ENCODE measurements at regions not wholly inside any gene's neighbourhood (a gene's known extent, or its start where the extent isn't known, plus 50 kb on each side); places are given as distances from the start of the nearest gene placed in this dataset.

GRCh38 chr21:19246018-19246417, 842.4 kb upstream of the TMPRSS15 start:
- no peaks in the 10 kb centered on the region for H3K27me3 ChIP-seq
- no peak overlapping the region for H3K27ac ChIP-seq
- peaks cover 6% of the 10 kb centered on the region for H3K9me3 ChIP-seq
- no peaks in the 10 kb centered on the region for H3K36me3 ChIP-seq
- no peak overlapping the region for H3K4me3 ChIP-seq
- H3K4me1 ChIP-seq: no peaks in the 10 kb centered on the region
- 94% methylated on average over 20 of the region's 20 CpGs for WGBS
- DNase-seq (ENCODE audit: low spot score in 2 of 2): no peak
- TF ChIP-seq CTCF (IDR thresholded peaks at IDR 0.05) (no peak), POLR2A (IDR thresholded peaks at IDR 0.05) (no peak), POLR2AphosphoS5 (IDR thresholded peaks at IDR 0.05) (no peak)

GRCh38 chr21:19256934-19257660, 853.5 kb upstream of the TMPRSS15 start:
- Histone ChIP-seq H3K36me3 (no peaks in the 10 kb centered on the region), H3K27me3 (no peaks in the 10 kb centered on the region), H3K9me3 (no peaks in the 10 kb centered on the region), H3K4me1 (no peaks in the 10 kb centered on the region), H3K4me3 (no peak overlapping the region), H3K27ac (no peak overlapping the region)
- 59% methylated on average over 4 of the region's 4 CpGs for WGBS
- no peak for DNase-seq (ENCODE audit: low spot score in 2 of 2)
- TF ChIP-seq CTCF (IDR thresholded peaks at IDR 0.05) (no peak), POLR2AphosphoS5 (IDR thresholded peaks at IDR 0.05) (no peak), POLR2A (IDR thresholded peaks at IDR 0.05) (no peak), EP300 (IDR thresholded peaks at IDR 0.05) (no peak)

GRCh38 chr21:19261731-19262376, 858.3 kb upstream of the TMPRSS15 start:
- WGBS: 82% methylated on average over 10 of the region's 10 CpGs

GRCh38 chr21:19266636-19267035, 863.1 kb upstream of the TMPRSS15 start:
- Histone ChIP-seq H3K27ac (no peak overlapping the region), H3K4me3 (no peak overlapping the region), H3K4me1 (no peaks in the 10 kb centered on the region), H3K36me3 (no peaks in the 10 kb centered on the region), H3K9me3 (no peaks in the 10 kb centered on the region), H3K27me3 (no peaks in the 10 kb centered on the region)
- DNase-seq (ENCODE audit: low spot score in 2 of 2): no peak
- WGBS: 67% methylated on average over 3 of the region's 3 CpGs
- TF ChIP-seq POLR2A (IDR thresholded peaks at IDR 0.05) (no peak), POLR2AphosphoS5 (IDR thresholded peaks at IDR 0.05) (no peak), EP300 (IDR thresholded peaks at IDR 0.05) (no peak), CTCF (IDR thresholded peaks at IDR 0.05) (no peak)

More at GRCh38 chr21:19261731-19262376, 858.3 kb upstream of the TMPRSS15 start:
- H3K4me3 ChIP-seq: no peak overlapping the region
- H3K27ac ChIP-seq: no peak overlapping the region
- H3K27me3 ChIP-seq: no peaks in the 10 kb centered on the region
- H3K36me3 ChIP-seq: no peaks in the 10 kb centered on the region
- H3K9me3 ChIP-seq: no peaks in the 10 kb centered on the region
- TF ChIP-seq POLR2A (IDR thresholded peaks at IDR 0.05): no peak
- TF ChIP-seq EP300 (IDR thresholded peaks at IDR 0.05): no peak
- TF ChIP-seq POLR2AphosphoS5 (IDR thresholded peaks at IDR 0.05): no peak
- TF ChIP-seq CTCF (IDR thresholded peaks at IDR 0.05): no peak
- no peak for DNase-seq (ENCODE audit: low spot score in 2 of 2)
- H3K4me1 ChIP-seq: no peaks in the 10 kb centered on the region

- WGBS: 57% methylated on average over 3 of the region's 3 CpGs
Observed at GRCh38 chr21:19268686-19269085, 865.1 kb upstream of the TMPRSS15 start.

More at GRCh38 chr21:19268686-19269085, 865.1 kb upstream of the TMPRSS15 start:
- Histone ChIP-seq H3K4me1 (no peaks in the 10 kb centered on the region), H3K27ac (no peak overlapping the region), H3K27me3 (no peaks in the 10 kb centered on the region), H3K36me3 (no peaks in the 10 kb centered on the region), H3K4me3 (no peak overlapping the region), H3K9me3 (no peaks in the 10 kb centered on the region)
- DNase-seq (ENCODE audit: low spot score in 2 of 2): no peak
- TF ChIP-seq POLR2AphosphoS5 (IDR thresholded peaks at IDR 0.05): no peak
- no peak for TF ChIP-seq POLR2A (IDR thresholded peaks at IDR 0.05)
